DMS 273 treated with DMSO at 0.1 percent for 48 hours (cell line): ENCODE measurements at regions not wholly inside any gene's neighbourhood (a gene's known extent, or its start where the extent isn't known, plus 50 kb on each side); places are given as distances from the start of the nearest gene placed in this dataset.
"Not testable (repeated sequence)": the region's sequence is repeated elsewhere in the genome, so short reads cannot be mapped to it uniquely, and the experiment has no call there.

Experiments used
- DNase-seq: peaks from one replicate; lab custom pipeline; 2025; lab: John Stamatoyannopoulos, UW

- DNase-seq = no peak
Observed at GRCh38 chr11:80346353-80347059, 905.7 kb upstream of the TENM4 start.

DNA sequence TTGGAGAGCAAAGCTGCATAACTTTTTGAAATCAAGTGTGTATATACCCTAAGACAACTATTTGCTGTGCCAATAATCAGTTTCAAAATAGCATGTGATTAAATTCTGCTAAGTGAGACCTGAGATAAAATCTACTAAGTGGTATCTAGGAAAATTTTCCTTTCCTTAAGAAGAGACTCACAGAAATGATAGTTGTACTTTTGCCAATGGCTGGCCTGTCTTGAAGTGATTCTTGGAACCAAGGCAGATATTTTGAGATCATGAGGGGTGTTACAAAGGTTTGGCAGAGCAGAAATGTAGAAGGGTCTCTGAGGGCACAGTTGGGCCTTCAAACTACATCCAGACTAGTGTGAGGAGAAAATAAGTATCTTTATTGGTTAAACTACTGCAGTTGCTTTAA, 902.6 kb upstream of the TENM4 start:
- DNase-seq = no peak

DNA sequence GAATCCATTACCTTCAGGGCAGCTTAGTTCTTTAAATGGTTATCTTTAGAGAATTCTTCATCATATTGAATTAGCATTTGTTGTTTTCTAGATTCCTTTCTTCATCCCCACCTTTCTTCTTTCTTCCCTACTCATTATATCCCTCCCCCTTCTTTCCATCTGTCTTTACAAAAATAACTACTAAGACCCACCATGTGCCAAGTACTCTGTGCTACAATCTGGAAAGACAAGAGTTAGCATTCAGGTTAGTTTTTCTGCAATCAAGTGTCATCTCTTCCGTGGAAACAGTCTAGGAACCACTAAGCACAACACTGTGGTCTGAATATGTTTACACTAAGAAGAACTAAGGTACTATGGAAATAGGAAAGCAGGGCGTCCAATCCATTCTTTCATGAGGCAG, 897.4 kb upstream of the TENM4 start:
- DNase-seq = no peak

GRCh38 chr11:80331694-80332093, 890.9 kb upstream of the TENM4 start:
- no peak for DNase-seq

GRCh38 chr11:80330264-80330663, 889.4 kb upstream of the TENM4 start:
- no peak for DNase-seq

- no peak for DNase-seq
Observed at GRCh38 chr11:80328774-80329173, 887.9 kb upstream of the TENM4 start.

- DNase-seq = no peak
Observed at GRCh38 chr11:80327956-80328614, 887.3 kb upstream of the TENM4 start.

GRCh38 chr11:80321786-80322185, 881.0 kb upstream of the TENM4 start:
- DNase-seq = no peak

DNA sequence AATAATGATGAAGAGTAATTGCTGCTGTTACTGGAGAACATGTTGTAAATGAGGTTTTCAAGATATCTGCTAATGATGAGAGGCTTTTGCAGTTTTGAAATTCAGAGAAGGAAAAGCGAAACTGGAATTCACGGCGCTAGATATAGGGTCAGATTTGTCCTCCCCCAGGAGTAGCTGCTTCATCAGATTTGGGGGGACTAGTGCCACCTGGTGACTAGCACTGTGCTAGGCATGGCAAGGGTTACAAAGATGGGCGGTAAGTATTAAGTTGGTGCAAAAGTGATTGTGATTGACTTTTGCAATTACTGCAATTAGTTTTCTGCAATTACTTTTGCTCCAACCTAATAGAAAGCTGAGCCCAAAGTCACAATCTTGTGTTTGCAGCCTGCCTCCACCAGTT, 879.9 kb upstream of the TENM4 start:
- no peak for DNase-seq

GRCh38 chr11:80320226-80320625, 879.4 kb upstream of the TENM4 start:
- DNase-seq = no peak

DNA sequence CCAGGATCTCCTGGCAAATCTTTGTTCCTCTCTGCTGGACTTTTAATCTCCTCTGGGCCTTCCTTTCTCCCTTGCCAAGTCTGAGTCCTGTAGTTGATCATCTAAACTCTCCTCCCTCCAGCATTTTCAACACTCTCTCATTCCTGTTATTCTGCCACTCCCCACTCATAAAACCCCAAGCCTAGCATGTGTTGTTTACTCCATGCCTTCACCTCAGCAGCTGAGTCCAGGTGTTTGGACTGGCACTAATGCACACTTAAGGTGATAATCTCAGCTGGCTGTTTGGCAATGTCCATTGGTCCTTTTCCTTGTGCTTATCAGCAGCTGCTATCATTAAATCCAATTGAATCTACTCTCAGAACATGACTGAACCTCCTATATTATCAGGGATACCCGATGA, 876.8 kb upstream of the TENM4 start:
- DNase-seq = no peak

DNA sequence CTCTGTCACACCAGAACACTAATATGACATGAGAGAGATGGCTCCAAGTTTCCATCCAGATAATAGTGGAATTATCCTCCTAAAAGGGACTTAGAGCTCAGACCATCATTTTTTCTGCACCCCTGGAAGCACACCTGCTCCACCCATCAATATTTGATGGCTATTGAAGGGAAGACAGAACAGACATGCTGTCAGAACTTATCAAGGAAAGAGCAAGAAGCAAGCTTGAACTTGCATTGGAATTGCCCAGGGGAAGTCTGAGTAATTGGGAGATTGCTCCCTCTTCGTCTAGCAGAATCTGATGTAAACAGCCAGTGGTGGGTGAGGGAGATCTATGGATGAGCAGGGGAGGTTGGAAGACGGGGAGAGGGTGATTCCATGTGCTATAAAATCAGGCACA, 874.4 kb upstream of the TENM4 start:
- DNase-seq = no peak

DNA sequence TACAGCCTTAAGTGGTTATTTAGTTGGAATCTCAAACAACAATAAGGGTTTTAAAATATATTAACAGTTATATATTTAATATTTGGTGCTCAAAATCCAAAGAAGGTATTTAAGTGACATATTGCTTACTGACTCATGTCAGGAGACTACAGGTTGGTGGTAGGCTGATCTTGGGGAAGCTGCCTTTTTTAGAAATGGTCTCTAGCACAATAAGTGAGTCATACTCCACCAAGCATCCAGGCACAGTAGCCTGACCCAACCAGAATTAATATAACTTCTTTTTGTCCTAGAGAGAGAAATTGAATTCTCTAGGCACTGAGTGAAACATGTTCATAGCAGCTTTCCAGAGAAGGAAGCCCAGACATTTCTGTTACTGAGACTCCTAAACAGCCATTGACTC, 868.5 kb upstream of the TENM4 start:
- no peak for DNase-seq

GRCh38 chr11:80307676-80308075, 866.8 kb upstream of the TENM4 start:
- no peak for DNase-seq

- DNase-seq = no peak
Observed at GRCh38 chr11:80297858-80298632, 857.2 kb upstream of the TENM4 start.

DNA sequence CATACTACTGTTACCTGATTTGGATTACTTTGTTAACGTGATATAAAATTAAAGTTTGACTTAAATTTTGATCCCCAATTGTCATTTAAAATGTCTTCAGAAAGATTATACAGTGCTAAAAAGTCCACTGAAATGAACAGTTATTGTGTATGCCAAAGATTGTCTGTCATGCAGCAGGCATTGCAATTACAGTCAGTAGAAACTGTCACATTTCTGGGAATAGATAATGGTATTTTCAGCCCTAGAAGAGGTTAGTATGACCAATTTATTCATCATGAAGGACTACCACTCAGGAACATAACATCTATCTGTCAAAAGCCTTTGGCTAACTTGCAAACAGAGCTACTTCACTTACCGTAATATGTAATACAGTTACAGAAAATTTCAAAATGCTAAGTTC, 852.5 kb upstream of the TENM4 start:
- no peak for DNase-seq

DNA sequence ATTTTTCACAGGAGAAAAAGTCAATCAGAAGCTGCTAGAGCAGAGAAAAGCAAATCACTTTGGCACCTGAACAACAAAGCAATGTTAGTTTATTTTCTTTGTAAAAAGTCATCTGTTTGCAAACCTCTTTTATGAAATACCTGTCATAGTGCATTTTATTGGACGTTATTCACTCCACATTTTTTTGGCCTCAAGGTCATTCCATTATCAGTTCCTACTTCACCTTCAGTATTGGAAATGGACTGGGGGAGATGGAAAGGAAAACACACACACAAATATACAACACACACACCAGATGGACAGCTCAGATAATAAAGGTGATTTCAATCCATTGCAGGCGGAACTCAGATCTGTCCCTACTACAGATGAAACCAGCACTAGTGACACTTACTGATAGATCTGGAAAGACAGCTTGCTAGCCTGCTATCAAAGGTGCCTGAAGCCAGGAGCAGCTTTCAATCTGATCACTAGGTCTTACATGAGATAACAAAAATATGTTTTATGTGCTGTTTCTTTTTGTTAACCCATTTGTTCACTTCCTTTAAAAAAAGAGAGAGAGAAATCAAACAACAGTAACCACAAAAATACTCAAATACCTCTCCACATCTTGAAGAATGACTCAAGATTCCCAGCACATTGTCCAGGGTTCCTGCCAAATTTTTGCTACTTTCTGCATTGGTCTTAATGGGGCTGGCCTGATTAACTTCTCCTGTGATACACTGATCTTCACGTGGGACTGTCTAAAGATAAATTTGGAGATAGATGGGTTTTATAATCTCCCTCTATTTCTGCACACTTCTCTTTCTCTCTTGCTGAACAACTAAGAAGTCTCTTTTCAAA, 844.3 kb upstream of the TENM4 start:
- DNase-seq = no peak

- DNase-seq = no peak
Observed at GRCh38 chr11:80282643-80283042, 841.8 kb upstream of the TENM4 start.

GRCh38 chr11:80281194-80281593, 840.4 kb upstream of the TENM4 start:
- no peak for DNase-seq

GRCh38 chr11:80280737-80281136, 839.9 kb upstream of the TENM4 start:
- DNase-seq = no peak

DNA sequence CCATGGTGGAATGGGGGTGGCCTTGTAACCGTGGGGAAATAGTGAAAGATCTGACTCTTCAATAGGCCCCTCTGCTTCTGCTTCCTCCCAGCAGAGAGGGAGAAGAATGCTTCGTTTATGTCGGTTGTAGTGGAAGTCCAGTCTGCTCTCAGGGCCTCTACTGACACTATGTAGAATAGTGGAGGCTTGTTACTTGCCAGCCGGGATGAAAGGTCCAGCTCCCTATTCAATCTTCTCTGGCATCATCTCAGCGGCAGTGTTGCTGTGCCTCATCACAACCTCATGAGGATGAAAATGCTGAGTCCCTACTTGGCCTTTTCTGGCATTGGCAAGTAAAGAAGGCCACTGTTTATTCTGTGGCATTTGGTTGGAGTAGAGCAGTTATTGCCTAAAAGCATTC, 820.9 kb upstream of the TENM4 start:
- no peak for DNase-seq

- DNase-seq = not testable (repeated sequence)
Observed at GRCh38 chr11:80257319-80258015, 816.6 kb upstream of the TENM4 start.
